Epithelial cell of prostate (primary cell): ENCODE measurements at regions not wholly inside any gene's neighbourhood (a gene's known extent, or its start where the extent isn't known, plus 50 kb on each side); places are given as distances from the start of the nearest gene placed in this dataset.

ENCODE experiments used
- DNase-seq: peaks from one replicate; pipeline ENCODE4 v3.0.0-alpha.2; 2011; ENCODE audit warnings: low read depth, low spot score
- H3K27ac ChIP-seq: fragments of 450-650 bp; 2 replicates; pipeline ENCODE4 v1.5.1; 2017; ENCODE audit warnings: mild to moderate bottlenecking

DNA sequence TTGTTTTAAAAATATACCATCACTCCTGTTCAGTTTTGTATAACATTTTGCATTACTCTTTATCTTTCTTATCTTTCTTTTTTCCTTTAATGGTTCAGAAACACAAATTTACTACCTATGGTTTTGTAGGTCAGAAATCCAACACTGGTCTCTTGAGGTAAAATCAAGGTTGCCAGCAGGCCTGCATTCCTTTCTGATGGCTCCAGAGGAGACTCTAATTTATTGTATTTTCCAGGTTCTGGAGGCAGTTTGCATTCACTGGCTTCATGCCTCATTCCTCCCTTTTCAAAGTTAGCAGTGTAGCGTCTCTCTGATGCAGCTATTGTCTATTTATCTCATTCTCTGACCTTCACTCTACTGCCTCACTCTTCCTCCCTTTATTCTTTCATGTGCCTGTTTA is 767.4 kb downstream of the SLITRK6 start:
- no peak overlapping the region for H3K27ac ChIP-seq

DNA sequence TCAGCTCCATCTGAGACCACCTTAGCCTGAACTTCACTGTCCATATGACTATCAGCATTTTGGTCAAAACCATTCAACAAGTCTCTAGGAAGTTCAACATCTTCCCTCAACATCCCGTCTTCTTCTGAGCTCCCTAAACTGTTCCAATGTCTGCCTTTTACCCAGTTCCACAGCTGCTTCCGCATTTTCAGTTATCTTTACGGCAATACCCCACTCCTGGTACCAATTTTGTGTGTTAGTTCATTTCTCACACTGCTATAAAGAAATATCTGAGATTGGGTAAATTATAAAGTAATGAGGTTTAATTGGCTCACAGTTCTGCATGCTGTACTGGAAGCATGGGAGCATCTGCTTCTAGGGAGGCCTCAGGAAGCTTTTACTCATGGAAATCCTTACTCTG is 771.2 kb downstream of the SLITRK6 start:
- DNase-seq, result no peak
- H3K27ac ChIP-seq, result no peak overlapping the region

More for the DNA sequence above, 767.4 kb downstream of the SLITRK6 start:
- no peak for DNase-seq

DNA sequence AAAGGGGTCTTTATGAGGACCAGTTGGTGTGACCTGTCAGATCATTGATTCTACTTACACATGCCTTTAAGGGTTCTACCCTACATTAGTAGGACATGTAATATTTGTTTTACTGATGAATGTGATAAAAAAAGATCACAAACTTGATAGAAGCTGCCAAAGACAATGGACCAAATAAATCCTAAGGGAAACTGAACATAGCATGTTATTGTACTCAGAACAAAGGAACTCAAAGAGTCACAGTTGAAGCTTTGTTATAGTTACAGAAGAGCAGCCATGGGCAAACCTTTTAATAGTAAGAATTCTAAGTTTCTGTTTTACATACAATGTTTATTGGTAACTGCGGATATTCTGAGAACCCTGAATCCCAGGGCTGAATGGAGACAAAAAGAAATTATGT is 780.1 kb downstream of the SLITRK6 start:
- H3K27ac ChIP-seq, result no peak overlapping the region
- no peak for DNase-seq

DNA sequence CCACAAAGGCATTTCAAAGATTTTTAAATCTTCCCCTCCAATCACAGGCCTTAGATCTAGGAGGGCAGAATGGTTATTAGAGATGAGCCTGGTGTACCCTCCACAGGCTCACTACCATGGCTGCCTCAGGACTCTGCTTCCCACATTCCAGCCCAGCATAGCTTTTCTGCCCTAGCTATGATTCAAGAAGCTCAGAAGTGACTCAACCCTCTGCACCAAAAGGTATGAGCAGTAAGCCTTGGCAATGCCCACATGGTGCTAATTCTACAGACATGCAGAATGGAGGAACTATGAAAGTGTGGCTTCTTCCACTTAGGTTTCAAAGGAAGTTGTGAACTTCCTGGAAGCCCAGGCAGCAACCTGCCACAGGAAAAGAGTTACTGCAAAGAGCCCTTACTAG is 786.2 kb downstream of the SLITRK6 start:
- peak; percentile 26 for DNase-seq
- H3K27ac ChIP-seq, result no peak overlapping the region

DNA sequence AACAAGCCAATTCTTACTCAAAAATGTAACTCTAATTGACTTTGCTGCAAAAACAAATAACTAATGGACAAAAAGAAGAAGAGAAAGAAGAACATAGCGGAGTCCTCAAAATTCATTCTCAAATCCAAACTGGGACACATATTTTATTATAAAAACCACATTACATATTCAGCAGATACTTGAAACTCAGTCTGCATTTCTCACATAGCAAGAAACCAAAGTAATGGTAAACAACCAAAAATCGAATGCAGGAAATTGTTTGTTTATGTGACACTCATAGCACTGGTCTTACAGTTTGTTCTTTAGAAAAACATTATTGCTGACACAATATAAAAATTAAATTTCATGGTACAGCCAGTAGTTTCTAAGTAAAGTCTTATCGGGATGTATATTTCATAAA is 789.8 kb downstream of the SLITRK6 start:
- no peak overlapping the region for H3K27ac ChIP-seq
- no peak for DNase-seq

DNA sequence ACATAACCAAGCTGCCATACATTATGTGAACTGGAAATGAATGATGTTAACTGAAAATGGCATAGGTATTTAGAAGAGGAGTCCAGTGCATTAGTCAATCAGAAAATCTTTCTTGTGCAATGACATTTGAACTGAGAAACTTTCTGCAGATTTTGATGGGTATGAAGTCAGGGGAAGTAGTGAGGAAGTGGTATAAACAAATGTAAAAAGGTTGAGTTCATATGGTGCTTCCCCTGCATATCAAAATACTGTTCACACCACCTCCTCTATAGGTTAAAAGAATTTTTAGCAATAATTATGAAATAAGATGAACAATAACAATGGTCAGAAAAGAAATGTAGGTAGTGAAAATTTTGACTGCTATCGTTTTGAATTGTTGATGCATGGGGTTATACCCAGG is 800.0 kb downstream of the SLITRK6 start:
- no peak overlapping the region for H3K27ac ChIP-seq
- no peak for DNase-seq

DNA sequence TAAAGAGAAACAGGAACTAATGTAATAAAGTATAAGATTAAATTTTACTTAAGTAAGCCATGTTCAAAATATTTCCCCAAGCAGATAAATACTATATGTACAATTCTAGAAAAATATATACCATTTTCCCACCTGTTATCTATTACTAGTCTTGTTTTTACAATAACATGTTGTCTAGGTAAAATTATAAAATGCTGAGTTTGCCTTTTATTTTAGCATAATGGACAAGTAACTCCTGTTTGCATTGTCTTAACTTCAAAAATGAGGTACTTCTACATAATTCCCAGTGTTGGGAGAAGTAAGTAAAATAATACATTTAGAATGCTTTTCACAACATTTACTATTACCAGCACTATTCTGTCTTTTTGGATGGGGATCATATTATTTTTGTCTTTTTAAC is 800.5 kb downstream of the SLITRK6 start:
- no peak overlapping the region for H3K27ac ChIP-seq
- no peak for DNase-seq

DNA sequence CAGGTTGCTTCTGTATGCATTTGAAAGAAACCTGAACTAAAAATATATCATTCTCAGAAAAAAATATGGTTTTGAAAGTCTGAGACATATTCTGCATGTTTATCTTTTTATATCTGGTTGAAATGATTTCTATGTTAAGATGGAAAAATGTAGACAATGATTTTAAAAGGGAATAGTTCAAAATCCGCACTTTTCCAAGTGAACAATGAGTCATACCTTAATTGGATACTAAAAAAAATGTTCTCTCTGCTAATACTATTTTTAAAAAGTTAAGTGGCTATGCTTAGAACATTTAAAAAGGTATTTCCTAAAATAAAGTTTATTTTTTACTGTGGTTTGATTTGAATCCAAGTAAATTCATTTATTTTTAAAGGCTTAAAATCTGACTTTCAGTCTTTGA is 801.4 kb downstream of the SLITRK6 start:
- no peak overlapping the region for H3K27ac ChIP-seq
- DNase-seq, result no peak

DNA sequence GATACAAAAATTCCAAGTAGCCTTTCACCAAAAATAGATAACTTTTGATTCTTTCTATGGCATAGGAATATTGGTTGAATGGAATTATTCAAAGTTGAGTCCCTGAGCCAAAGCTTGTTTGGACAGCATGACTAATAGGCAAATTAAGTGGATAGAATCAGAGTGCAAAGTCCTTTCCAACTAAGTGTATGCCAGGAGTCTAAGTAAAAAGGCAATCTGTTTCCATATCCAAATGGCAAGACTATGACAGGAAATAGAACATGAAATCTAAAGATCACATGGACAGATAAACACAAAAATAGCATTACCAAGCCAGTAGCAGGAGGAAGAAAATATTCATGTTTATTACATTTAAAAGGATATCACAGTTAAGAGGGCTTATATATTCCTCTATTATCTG is 804.6 kb downstream of the SLITRK6 start:
- DNase-seq, result no peak
- no peak overlapping the region for H3K27ac ChIP-seq

DNA sequence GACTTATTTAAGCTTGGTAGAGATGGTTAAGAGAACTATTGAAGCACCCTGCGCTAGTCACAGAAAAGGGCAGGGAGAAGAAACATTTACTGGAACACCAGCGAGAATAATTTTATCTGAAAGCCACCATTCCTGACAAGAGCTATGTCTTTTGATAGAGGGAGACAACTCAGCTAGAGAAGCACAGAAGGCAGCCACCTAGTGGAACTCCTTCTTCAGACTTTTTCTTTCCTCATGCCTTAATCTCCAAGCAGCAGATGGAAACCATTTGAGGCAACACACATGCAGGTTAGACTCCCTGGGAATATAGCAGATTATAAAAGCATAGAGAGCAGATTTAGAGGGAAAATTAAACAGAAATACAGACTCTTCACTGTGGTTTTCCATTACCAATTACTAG is 813.4 kb downstream of the SLITRK6 start:
- no peak for DNase-seq
- no peak overlapping the region for H3K27ac ChIP-seq

DNA sequence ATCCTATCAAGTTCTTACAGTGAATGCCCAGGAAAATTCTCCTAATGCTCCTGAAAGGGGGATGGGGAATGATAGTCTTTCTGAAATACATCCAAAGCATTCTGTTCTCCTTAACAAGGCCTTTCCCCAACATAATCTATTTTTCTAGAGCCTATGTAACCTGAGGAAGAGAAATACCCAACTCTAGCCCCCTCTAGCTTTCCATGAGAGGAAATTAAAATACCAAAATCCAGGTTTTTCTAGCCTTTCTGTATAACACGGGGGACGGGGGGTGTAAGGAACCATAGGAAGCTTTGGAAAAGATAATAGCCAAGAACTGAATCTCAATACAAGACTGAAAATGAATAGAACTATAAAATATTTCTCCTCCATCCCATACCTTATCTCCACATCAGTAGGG is 815.9 kb downstream of the SLITRK6 start:
- H3K27ac ChIP-seq, result no peak overlapping the region
- DNase-seq, result no peak

DNA sequence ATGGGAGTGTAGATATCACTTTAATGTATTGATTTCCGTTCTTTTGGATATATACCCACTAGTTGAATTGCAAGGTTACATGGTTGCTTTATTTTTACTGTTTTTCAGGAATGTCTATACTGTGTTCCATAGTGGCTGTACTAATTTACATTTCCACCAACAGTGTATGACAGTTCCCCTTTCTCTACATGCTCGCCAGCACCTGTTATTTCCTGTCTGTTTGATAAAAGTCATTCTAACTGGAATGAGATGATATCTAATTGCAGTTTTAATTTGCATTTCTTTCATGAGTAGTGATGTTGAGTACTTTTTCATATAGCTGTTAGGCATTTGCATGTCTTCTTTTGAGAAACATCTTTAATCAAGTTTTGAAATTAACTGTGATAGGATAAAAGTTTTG is 818.6 kb downstream of the SLITRK6 start:
- DNase-seq, result no peak

DNA sequence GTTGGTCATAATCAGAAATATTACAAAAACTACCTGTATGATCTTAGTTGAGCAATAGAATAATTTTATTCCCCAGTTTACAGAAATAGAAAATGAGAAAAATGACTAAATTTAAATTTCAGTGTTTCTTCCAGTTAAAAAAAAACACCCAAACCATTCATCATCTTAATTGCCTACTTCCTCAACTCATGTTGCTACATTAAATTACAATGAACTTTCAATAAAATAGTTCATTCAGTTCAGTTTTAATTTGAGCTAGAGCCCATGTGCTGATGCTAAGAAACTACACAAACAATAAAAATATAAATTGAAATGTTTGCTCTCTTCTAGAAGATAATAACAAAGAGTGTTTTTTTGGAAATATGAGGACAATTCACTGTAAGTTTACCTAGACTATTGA is 820.4 kb downstream of the SLITRK6 start:
- no peak overlapping the region for H3K27ac ChIP-seq
- no peak for DNase-seq

More for the DNA sequence above, 818.6 kb downstream of the SLITRK6 start:
- H3K27ac ChIP-seq, result no peak overlapping the region

DNA sequence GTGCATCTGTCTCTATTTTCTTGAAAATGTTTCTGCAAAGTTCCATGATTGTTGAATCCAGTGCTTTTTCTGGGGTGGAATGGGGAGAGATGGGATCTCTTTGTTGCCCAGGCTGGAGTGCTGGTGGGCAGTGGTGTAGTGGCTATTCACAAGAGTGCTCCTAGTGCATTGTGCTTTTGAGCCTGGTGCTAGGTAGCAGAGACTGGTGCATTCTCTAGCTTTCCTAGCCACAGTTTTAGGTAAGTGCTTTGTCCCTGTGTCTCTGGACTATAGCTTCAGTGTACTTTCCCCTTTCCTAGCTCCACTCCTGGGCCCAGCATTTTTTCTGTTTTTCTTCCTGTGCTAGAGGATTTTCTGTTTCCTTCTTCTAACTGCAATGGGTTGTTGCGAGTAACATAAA is 825.6 kb downstream of the SLITRK6 start:
- no peak overlapping the region for H3K27ac ChIP-seq
- DNase-seq, result no peak

DNA sequence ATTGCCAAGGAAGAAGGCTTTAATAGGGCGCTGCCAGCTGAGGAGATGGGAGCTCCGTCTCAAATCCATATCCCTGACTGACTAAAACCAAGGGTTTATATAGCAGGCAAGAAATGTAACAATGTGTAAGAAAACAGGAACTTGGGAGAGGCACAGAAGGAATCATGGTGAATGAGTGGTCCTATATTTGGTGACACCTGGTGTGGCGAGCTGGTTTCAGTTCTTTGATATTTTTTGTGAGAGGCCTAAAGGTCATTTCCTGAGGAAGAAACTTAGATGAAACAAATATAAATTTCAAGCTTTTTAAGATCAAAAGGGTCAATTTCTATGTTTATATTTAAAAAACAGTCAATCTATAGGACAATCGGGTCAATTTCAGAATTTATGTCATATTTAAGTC is 826.3 kb downstream of the SLITRK6 start:
- DNase-seq, result no peak
- H3K27ac ChIP-seq, result no peak overlapping the region

DNA sequence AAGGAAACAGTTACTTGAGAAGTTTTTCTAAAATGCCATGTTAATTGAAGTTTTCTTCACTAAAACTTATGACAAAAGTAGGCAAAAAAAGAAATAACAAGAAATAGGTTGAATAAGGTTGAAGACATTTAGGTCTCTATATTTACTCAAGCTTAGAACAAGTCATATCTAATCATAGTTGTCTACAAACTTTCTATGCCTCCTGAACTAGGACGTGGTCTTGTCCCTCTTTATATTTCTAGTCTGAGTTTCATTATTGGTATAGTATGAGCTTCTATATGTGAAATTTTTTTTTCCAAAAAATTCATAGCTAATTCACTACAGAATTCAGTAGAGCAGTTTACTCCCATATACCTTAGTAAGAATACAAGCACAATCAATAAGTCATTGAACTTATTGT is 836.4 kb downstream of the SLITRK6 start:
- no peak for DNase-seq
- no peak overlapping the region for H3K27ac ChIP-seq

DNA sequence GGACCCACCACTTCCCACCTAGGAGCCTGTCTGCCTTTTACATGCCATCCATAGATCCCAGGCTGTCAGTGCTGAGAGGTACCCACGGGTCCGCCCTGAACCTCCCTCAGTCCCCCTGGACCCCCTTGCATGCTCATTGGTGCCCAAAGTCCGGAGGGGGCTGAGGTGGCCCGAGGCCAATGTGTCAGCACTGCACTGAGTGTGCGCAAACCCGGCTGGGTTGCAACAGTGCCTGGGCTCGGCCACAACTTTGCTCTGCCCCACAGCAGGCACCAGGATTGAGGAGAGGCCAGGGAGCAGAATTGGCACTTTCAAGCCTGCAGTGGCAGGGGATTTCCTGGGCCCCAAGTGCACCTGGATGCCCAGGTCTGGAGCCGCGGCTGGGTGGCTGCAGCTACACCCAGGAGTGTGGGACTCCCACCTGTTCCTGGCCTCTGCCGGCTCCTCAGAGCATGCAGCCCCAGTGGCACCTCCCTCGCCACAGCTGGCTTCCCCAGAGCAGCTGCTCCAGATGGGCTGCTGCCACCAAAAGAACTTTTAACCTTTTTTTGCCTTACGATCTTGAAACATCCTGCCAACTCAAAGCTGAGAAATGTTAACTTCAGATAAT is 837.0 kb downstream of the SLITRK6 start:
- no peak for DNase-seq
- H3K27ac ChIP-seq, result no peak overlapping the region

DNA sequence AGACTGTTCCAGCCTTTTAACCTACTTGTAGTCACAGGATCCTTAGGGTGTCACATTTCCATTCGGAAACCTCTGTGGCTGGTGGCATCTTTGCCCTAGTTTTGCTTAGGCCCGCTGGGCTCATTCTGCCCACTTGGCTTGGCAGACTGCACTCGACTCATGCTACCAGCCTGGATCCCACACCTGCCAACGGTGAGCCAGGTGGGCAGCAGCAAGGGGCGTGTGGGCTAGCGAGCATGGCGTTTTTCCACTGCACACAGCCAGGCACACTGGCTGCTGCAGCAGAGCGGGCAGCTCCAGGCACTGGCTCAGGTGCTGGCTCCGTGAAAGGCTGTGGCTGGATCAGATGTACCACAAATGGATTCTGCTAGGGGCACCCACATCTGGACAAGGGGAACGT is 838.2 kb downstream of the SLITRK6 start:
- no peak overlapping the region for H3K27ac ChIP-seq
- DNase-seq, result no peak

DNA sequence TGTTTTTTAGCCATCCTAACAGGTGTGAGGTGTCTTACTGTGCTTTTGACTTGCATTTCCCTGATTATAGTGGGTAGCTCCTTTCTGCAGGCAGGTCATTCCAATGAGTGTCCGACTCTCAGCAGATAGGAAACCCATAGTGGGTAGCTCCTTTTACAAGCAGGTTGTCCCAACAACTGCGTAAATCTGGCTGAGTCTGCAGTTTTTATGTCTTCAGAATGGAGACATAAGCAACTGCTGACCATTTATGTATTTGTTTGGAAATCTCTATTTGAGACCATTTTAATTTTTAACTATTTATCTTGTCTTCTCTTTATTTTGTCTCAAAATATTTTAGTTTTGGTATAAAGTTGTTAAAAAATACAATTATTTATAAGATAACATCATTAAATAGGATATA is 839.4 kb downstream of the SLITRK6 start:
- H3K27ac ChIP-seq, result no peak overlapping the region
- no peak for DNase-seq

DNA sequence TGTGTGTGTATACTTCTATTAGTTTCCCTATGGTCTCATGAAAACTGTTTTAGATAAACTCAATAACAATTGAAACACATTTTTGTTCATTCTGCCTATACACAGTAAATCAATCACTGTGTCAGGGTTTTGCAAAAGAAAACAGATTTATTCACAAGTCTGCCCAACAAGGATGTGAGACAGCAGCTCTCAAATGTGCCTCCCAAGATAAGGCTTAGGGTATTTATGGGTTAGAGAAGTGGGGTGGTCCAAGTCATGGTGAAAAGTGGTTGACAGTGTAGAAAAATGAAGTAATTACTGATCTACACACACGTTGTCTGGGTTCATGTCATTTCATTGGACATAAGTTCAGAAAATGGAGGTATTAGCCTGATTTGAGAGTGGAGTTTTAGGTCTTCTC is 844.6 kb downstream of the SLITRK6 start:
- DNase-seq, result no peak
- no peak overlapping the region for H3K27ac ChIP-seq

DNA sequence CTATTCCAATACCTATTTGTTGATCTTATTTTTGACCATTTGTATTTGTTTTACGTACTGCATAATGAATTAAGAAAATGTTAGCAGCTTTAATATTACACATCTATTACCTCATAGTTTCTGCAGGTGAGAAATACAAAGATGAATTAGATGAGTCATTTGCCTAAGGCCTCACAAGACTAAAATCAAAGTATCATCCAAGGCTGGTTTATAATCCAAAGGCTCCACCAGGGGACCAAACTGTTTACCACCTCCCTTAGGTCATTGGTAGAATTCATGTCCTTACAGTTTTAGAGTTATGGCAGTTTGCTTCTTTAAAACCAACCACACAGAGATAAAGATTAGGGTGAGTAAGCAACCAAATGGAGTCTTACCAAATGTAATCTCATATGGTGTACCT is 848.1 kb downstream of the SLITRK6 start:
- peak overlapping the region; percentile 29 for H3K27ac ChIP-seq
- peak; percentile 55 for DNase-seq

DNA sequence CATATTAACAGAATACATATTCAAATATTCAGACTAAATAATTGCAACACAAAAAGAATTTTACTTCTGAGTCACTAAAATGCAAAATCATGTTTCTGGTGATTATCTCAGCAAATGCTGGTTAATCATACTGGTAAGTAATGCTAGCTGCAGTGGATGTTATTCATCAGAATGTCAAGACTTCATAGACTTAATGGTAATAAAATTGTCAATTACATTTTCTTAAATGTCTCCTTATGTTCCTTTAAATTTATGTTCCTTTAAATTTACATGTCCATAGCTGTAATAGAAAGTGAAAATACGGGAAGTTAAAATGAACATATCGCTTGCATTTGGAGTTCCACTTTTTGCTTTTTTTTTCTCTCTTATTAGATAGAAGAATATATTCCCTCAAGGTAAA is 853.0 kb downstream of the SLITRK6 start:
- no peak overlapping the region for H3K27ac ChIP-seq
- DNase-seq, result no peak

DNA sequence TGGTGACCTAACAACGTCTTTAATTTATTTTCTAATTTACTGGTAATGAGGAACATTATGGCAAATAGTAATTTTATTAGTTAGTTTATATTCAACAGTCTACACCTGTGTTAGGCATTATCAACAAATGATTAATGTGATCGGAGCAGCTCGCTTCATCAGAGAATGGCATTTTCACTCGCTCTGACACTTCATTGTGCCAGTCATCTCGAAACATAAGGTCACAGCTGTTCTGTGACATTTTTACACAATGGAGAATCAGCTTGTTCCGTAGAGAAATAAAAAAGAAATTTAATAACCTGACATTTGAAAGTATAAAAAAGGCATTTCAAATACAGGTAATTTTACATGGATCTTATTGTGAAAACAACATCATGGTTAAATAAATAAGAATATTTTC is 858.4 kb downstream of the SLITRK6 start:
- H3K27ac ChIP-seq, result no peak overlapping the region
- no peak for DNase-seq
